Transverse colon (tissue), 4 donors: ENCODE measurements at regions not wholly inside any gene's neighbourhood (a gene's known extent, or its start where the extent isn't known, plus 50 kb on each side); places are given as distances from the start of the nearest gene placed in this dataset.

Source experiments
- CTCF ChIP-seq, 5 experiments: fragments of 200-600 bp in 3 of 5; fragments of 450-650 bp in 2 of 5; sonication (generic) in 3 of 5; IDR thresholded peaks; 1 replicate in 2 of 5; 2 replicates in 3 of 5; pipeline ENCODE4 v1.5.1; 2016 to 2017; ENCODE audit warnings: antibody characterized with exemption in 5 of 5, inconsistent platforms in 3 of 5, mild to moderate bottlenecking in 2 of 5, moderate library complexity in 1 of 5
- EP300 ChIP-seq: sonication (generic); formaldehyde crosslinking; IDR thresholded peaks from one replicate; pipeline ENCODE4 v1.6.1; 2017; ENCODE audit warnings: antibody characterized with exemption, low read depth
- POLR2A ChIP-seq: fragments of 450-650 bp; IDR thresholded peaks from one replicate; pipeline ENCODE4 v1.6.1; 2016; ENCODE audit warnings: antibody characterized with exemption, mild to moderate bottlenecking, moderate library complexity
- POLR2AphosphoS5 ChIP-seq, 3 donors: sonication (generic); formaldehyde crosslinking; IDR thresholded peaks; one replicate each; pipeline ENCODE4 v1.6.1; 2016; ENCODE audit warnings: antibody characterized with exemption in 3 of 3

GRCh38 chr6:87808005-87808757, 106.1 kb upstream of the AKIRIN2 start:
- no peak for TF ChIP-seq EP300
- no peak for TF ChIP-seq CTCF (IDR thresholded peaks at IDR 0.05)
- no peak for TF ChIP-seq POLR2AphosphoS5 (IDR thresholded peaks at IDR 0.05)
- TF ChIP-seq POLR2A, result no peak
